Endothelial cell of umbilical vein (primary cell): ENCODE measurements at regions not wholly inside any gene's neighbourhood (a gene's known extent, or its start where the extent isn't known, plus 50 kb on each side); places are given as distances from the start of the nearest gene placed in this dataset.

Experiments used
- BruUV-seq: library from RNA; stranded (reverse); fragments of 400-500 nt; replicated peaks from 2 replicates; lab custom pipeline; 2021; lab: Mats Ljungman, UMichigan
- CTCF ChIA-PET: fragments of 300-600, 350-600 bp; sonication (Branson Sonifier 250); formaldehyde crosslinking; loops from one replicate; lab custom pipeline; 2021; ENCODE audit warnings: antibody characterized with exemption, inconsistent platforms; lab: Charles Lee
- POLR2A ChIA-PET: fragments of 300-600, 350-600 bp; sonication (Branson Sonifier 250); formaldehyde crosslinking; loops from one replicate; lab custom pipeline; 2021; ENCODE audit warnings: antibody characterized with exemption, inconsistent platforms; lab: Charles Lee
- DNase-seq: peaks from one replicate; pipeline ENCODE4 v3.0.0-alpha.2; 2011; ENCODE audit warnings: low read depth, low spot score
- FAIRE-seq: peaks from 2 replicates; lab custom pipeline; 2011; peaks lifted over from hg19 to GRCh38; lab: Jason Lieb, UNC
- H2AFZ ChIP-seq: 2 replicates; pipeline ENCODE4 v1.6.0; 2012; ENCODE audit warnings: low read depth, low read length, control low read depth, inconsistent platforms
- H3K27ac ChIP-seq: 2 replicates; pipeline ENCODE4 v1.5.1; 2011; ENCODE audit warnings: low read depth, mild to moderate bottlenecking, control low read depth, low read length, moderate library complexity; ENCODE audit not compliant: insufficient read depth
- H3K27me3 ChIP-seq, 2 experiments: 2 replicates each; pipeline versions ENCODE4 v1.6.0 to v1.6.1; 2011; ENCODE audit warnings: low read length in 2 of 2, mixed read lengths in 1 of 2; ENCODE audit not compliant: control insufficient read depth in 2 of 2, insufficient read depth in 2 of 2
- H3K36me3 ChIP-seq, 2 experiments: 2 replicates in 1 of 2; 3 replicates in 1 of 2; pipeline ENCODE4 v1.5.1; 2011; ENCODE audit warnings: low read length in 2 of 2, mild to moderate bottlenecking in 1 of 2, moderate library complexity in 1 of 2; ENCODE audit not compliant: control insufficient read depth in 2 of 2, insufficient read depth in 2 of 2; ENCODE audit errors: extremely low read depth in 1 of 2
- H3K4me1 ChIP-seq: 3 replicates; pipeline ENCODE4 v1.5.1; 2011; ENCODE audit warnings: mild to moderate bottlenecking, low read length; ENCODE audit not compliant: control insufficient read depth, insufficient read depth; ENCODE audit errors: extremely low read depth
- H3K4me2 ChIP-seq: 2 replicates; pipeline ENCODE4 v1.6.1; 2011; ENCODE audit warnings: low read length, control low read depth, mixed read lengths; ENCODE audit not compliant: insufficient read depth
- H3K4me3 ChIP-seq, 3 experiments: fragments of 200-600 bp in 1 of 3; sonication (generic), shearing (Covaris generic) in 1 of 3; replicated peaks in 1 of 3; 2 replicates each; pipeline ENCODE4 v1.5.1; 2011 to 2016; ENCODE audit warnings: control low read depth in 3 of 3, low read length in 3 of 3, mild to moderate bottlenecking in 2 of 3, inconsistent platforms in 1 of 3, low read depth in 1 of 3, moderate library complexity in 1 of 3; ENCODE audit not compliant: insufficient read depth in 1 of 3
- H3K79me2 ChIP-seq: 2 replicates; pipeline ENCODE4 v1.6.0; 2012; ENCODE audit warnings: low read length, inconsistent platforms; ENCODE audit not compliant: control insufficient read depth, insufficient read depth
- H3K9ac ChIP-seq: replicated peaks from 2 replicates; pipeline ENCODE3; 2011; ENCODE audit warnings: low read length, control low read depth; ENCODE audit not compliant: insufficient read depth; ENCODE audit errors: extremely low read depth
- H3K9me1 ChIP-seq: replicated peaks from 3 replicates; pipeline ENCODE4 v1.6.0; 2011; ENCODE audit warnings: mild to moderate bottlenecking, low read length; ENCODE audit not compliant: control insufficient read depth, insufficient read depth; ENCODE audit errors: extremely low read depth
- H3K9me3 ChIP-seq: replicated peaks from 2 replicates; pipeline ENCODE4 v1.5.1; 2012; ENCODE audit warnings: low read length, inconsistent platforms; ENCODE audit not compliant: control insufficient read depth, insufficient read depth
- H4K20me1 ChIP-seq: replicated peaks from 2 replicates; pipeline ENCODE3; 2011; ENCODE audit warnings: mild to moderate bottlenecking, low read length; ENCODE audit not compliant: control insufficient read depth, insufficient read depth; ENCODE audit errors: extremely low read depth
- EZH2 ChIP-seq: IDR thresholded peaks from 2 replicates; pipeline ENCODE4 v1.6.1; 2012; ENCODE audit warnings: borderline replicate concordance, low read depth, mild to moderate bottlenecking, moderate library complexity, low read length, inconsistent platforms; ENCODE audit not compliant: severe bottlenecking
- FOS ChIP-seq: IDR thresholded peaks from 2 replicates; pipeline ENCODE4 v1.6.1; 2011; ENCODE audit warnings: mild to moderate bottlenecking, low read length, moderate library complexity, borderline replicate concordance; ENCODE audit not compliant: insufficient read depth
- GATA2 ChIP-seq: IDR thresholded peaks from 2 replicates; pipeline ENCODE4 v1.7.0; 2011; ENCODE audit warnings: low read depth, mild to moderate bottlenecking, moderate library complexity, mixed read lengths, low read length; ENCODE audit not compliant: insufficient read length, insufficient read depth
- JUN ChIP-seq: IDR thresholded peaks from 2 replicates; pipeline ENCODE4 v1.6.1; 2011; ENCODE audit warnings: borderline replicate concordance, low read depth; ENCODE audit not compliant: insufficient read length, insufficient read depth
- MYC ChIP-seq: IDR thresholded peaks from one replicate; pipeline ENCODE4 v1.6.1; 2011; ENCODE audit warnings: mild to moderate bottlenecking, low read depth, low read length
- POLR2A ChIP-seq: IDR thresholded peaks from 2 replicates; pipeline ENCODE4 v1.6.1; 2012; ENCODE audit warnings: low read depth, mild to moderate bottlenecking, control low read depth, low read length
- POLR2AphosphoS5 ChIP-seq: IDR thresholded peaks from 2 replicates; pipeline ENCODE4 v1.6.1; 2012; ENCODE audit warnings: low read depth, mild to moderate bottlenecking, control low read depth, low read length, moderate library complexity; ENCODE audit not compliant: insufficient read depth
- dilution Hi-C: fragments of 300-500 bp; cut with MboI; formaldehyde crosslinking; loops from one replicate; pipeline ENCODE4 v1.15.0; 2019; ENCODE audit warnings: low sequenced_read_pairs; ENCODE audit not compliant: extremely low pct_ligation_motif_present
- intact Hi-C: fragments of 100-400 bp; cut with micrococcal nuclease; formaldehyde crosslinking; loops from one replicate; pipeline ENCODE4 v1.10.0; 2022
- TF ChIP-seq, protein P1 (sequence below): IDR thresholded peaks from 2 replicates; pipeline ENCODE4 v1.6.1; 2011; ENCODE audit not compliant: insufficient read depth, insufficient read length
- TF ChIP-seq, protein P2 (sequence below), 2 donors: IDR thresholded peaks; 1 replicate in 1 of 2; 2 replicates in 1 of 2; pipeline ENCODE4 v1.5.1; 2011; ENCODE audit warnings: low read length in 2 of 2, mild to moderate bottlenecking in 2 of 2, moderate library complexity in 2 of 2, control low read depth in 1 of 2, inconsistent platforms in 1 of 2, low read depth in 1 of 2; ENCODE audit not compliant: insufficient read depth in 1 of 2; ENCODE audit errors: extremely low read depth in 1 of 2

DNA sequence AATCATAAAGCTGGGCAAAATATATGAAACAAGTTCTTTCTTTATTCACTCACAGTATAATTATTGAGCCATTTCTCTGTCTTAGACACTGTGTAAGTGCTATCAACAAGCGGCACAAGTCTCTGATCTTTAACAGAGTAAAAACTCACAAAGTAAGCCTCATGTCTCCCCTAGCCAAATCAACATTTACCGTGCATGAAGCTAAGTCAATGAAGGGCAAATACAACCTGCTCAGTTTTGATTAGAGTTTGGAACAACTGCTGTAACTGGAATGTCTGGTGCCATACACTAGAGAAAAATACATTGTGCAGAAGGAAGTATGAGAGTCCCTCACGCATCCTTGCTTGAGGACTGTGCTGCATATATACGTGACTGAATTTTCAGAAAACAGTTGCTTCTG lies 291.0 kb upstream of the EPHA3 start:
- Histone ChIP-seq H3K27me3 (no peaks in the 10 kb centered on the region), H3K27ac (no peak overlapping the region), H3K79me2 (no peaks in the 10 kb centered on the region), H4K20me1 (no peaks in the 10 kb centered on the region), H3K4me3 (no peak overlapping the region), H3K4me1 (no peaks in the 10 kb centered on the region), H3K4me2 (no peak overlapping the region), H3K9me3 (peaks cover 5% of the 10 kb centered on the region), H3K9ac (no peak overlapping the region), H3K9me1 (no peaks in the 10 kb centered on the region), H2AFZ (no peak overlapping the region), H3K36me3 (no peaks in the 10 kb centered on the region)
- BruUV-seq: no TSS peak
- TF ChIP-seq MYC (no peak), EZH2 (no peak), FOS (no peak), GATA2 (no peak), POLR2AphosphoS5 (no peak), POLR2A (no peak), JUN (no peak)
- TF ChIP-seq, protein P1, sequence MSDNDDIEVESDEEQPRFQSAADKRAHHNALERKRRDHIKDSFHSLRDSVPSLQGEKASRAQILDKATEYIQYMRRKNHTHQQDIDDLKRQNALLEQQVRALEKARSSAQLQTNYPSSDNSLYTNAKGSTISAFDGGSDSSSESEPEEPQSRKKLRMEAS: no peak
- TF ChIP-seq, protein P2, sequence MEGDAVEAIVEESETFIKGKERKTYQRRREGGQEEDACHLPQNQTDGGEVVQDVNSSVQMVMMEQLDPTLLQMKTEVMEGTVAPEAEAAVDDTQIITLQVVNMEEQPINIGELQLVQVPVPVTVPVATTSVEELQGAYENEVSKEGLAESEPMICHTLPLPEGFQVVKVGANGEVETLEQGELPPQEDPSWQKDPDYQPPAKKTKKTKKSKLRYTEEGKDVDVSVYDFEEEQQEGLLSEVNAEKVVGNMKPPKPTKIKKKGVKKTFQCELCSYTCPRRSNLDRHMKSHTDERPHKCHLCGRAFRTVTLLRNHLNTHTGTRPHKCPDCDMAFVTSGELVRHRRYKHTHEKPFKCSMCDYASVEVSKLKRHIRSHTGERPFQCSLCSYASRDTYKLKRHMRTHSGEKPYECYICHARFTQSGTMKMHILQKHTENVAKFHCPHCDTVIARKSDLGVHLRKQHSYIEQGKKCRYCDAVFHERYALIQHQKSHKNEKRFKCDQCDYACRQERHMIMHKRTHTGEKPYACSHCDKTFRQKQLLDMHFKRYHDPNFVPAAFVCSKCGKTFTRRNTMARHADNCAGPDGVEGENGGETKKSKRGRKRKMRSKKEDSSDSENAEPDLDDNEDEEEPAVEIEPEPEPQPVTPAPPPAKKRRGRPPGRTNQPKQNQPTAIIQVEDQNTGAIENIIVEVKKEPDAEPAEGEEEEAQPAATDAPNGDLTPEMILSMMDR (IDR thresholded peaks at IDR 0.05; ENCODE audit: extremely low read depth in 1 of 2, insufficient read depth in 1 of 2, low read depth in 1 of 2, low read length in 2 of 2): no peak
- no peak for FAIRE-seq
- ChIA-PET POLR2A (no interaction called here), CTCF (no interaction called here)
- dilution Hi-C loops (no loop called here), intact Hi-C loops (no loop called here)
- DNase-seq: no peak
